GM12878 (cell line): ENCODE measurements at regions not wholly inside any gene's neighbourhood (a gene's known extent, or its start where the extent isn't known, plus 50 kb on each side); places are given as distances from the start of the nearest gene placed in this dataset.

ENCODE experiments used
- ATAC-seq: fragments of 200-7000 bp; cut with Tn5 transposase; 3 replicates; pipeline ENCODE4 v1.9.1; 2020; ENCODE audit warnings: mild to moderate bottlenecking, moderate library complexity
- BruUV-seq: library from RNA; stranded (reverse); fragments of 400-500 nt; replicated peaks from 2 replicates; lab custom pipeline; 2021; lab: Mats Ljungman, UMichigan
- CTCF ChIA-PET: fragments of 300-600 bp; sonication (Branson Sonifier 250); formaldehyde crosslinking; extraction: SDS; loops from one replicate; lab custom pipeline; 2021; ENCODE audit warnings: inconsistent platforms; lab: Yijun Ruan, JAX
- POLR2A ChIA-PET: fragments of 350-600 bp; formaldehyde crosslinking; extraction: SDS; loops from one replicate; lab custom pipeline; 2021; ENCODE audit warnings: inconsistent platforms; lab: Charles Lee
- RAD21 ChIA-PET: fragments of 300-600 bp; sonication (Branson Sonifier 250); formaldehyde crosslinking; loops from one replicate; lab custom pipeline; 2023; ENCODE audit warnings: antibody characterized with exemption; ENCODE audit not compliant: unreplicated experiment; lab: Charles Lee
- SMC1A ChIA-PET: fragments of 300-600 bp; sonication (Branson Sonifier 250); formaldehyde crosslinking; loops from one replicate; lab custom pipeline; 2023; ENCODE audit not compliant: unreplicated experiment, uncharacterized antibody; lab: Charles Lee
- DNase-seq: peaks from one replicate; pipeline ENCODE4 v3.0.0-alpha.2; 2011; ENCODE audit warnings: low read depth, low spot score
- FAIRE-seq: peaks from 3 replicates; lab custom pipeline; 2011; peaks lifted over from hg19 to GRCh38; lab: Jason Lieb, UNC
- H2AFZ ChIP-seq: 2 replicates; pipeline ENCODE4 v1.6.0; 2011; ENCODE audit warnings: low read depth, low read length, control low read depth; ENCODE audit not compliant: control insufficient read depth
- H3K27ac ChIP-seq: 2 replicates; pipeline ENCODE4 v1.5.1; 2011; ENCODE audit warnings: control low read depth; ENCODE audit not compliant: control insufficient read depth, insufficient read depth
- H3K27me3 ChIP-seq, 2 experiments: replicated peaks in 1 of 2; 2 replicates each; pipeline versions ENCODE4 v1.6.0 to v1.6.1; 2011; ENCODE audit warnings: low read length in 1 of 2; ENCODE audit not compliant: control insufficient read depth in 2 of 2, insufficient read depth in 2 of 2
- H3K36me3 ChIP-seq, 2 experiments: 2 replicates each; pipeline ENCODE4 v1.5.1; 2011; ENCODE audit warnings: low read length in 1 of 2; ENCODE audit not compliant: control insufficient read depth in 2 of 2, insufficient read depth in 2 of 2
- H3K4me1 ChIP-seq: 2 replicates; pipeline ENCODE4 v1.6.1; 2011; ENCODE audit warnings: mild to moderate bottlenecking, low read length, moderate library complexity, mixed read lengths; ENCODE audit not compliant: control insufficient read depth, insufficient read depth
- H3K4me2 ChIP-seq: 2 replicates; pipeline ENCODE4 v1.6.0; 2011; ENCODE audit warnings: control low read depth; ENCODE audit not compliant: control insufficient read depth, insufficient read depth
- H3K4me3 ChIP-seq: fragments of 200-600 bp; sonication (generic); 2 replicates; pipeline ENCODE4 v1.5.1; 2016
- H3K79me2 ChIP-seq: 2 replicates; pipeline ENCODE4 v1.6.0; 2011; ENCODE audit warnings: low read length; ENCODE audit not compliant: control insufficient read depth, insufficient read depth
- H3K9ac ChIP-seq: 2 replicates; pipeline ENCODE4 v1.8.0; 2011; ENCODE audit warnings: low read length, control low read depth, mixed read lengths; ENCODE audit not compliant: control insufficient read depth, insufficient read depth
- H3K9me3 ChIP-seq: replicated peaks from 3 replicates; pipeline ENCODE4 v1.5.1; 2011; ENCODE audit warnings: mild to moderate bottlenecking, low read length; ENCODE audit not compliant: control insufficient read depth, insufficient read depth
- H4K20me1 ChIP-seq: 2 replicates; pipeline ENCODE4 v1.6.0; 2011; ENCODE audit not compliant: control insufficient read depth, insufficient read depth
- BHLHE40 ChIP-seq, 2 experiments: fragments of 450-650 bp in 1 of 2; IDR thresholded peaks; 2 replicates each; pipeline ENCODE4 v1.6.1; 2011 to 2017; ENCODE audit warnings: low read depth in 2 of 2, borderline replicate concordance in 1 of 2, improper control_type of control experiment in 1 of 2, low read length in 1 of 2, mild to moderate bottlenecking in 1 of 2
- NRF1 ChIP-seq: conservative IDR thresholded peaks from 2 replicates; pipeline ENCODE4 v1.6.1; 2011; ENCODE audit warnings: mild to moderate bottlenecking, low read depth, low read length, improper control_type of control experiment
- POLR2AphosphoS2 ChIP-seq: IDR thresholded peaks from 2 replicates; pipeline ENCODE4 v1.6.1; 2011; ENCODE audit warnings: low read depth, mild to moderate bottlenecking, low read length, improper control_type of control experiment, moderate library complexity
- RBBP5 ChIP-seq: fragments of 200-600 bp; sonication (generic); conservative IDR thresholded peaks from 2 replicates; pipeline ENCODE4 v1.6.1; 2016
- RFX5 ChIP-seq: IDR thresholded peaks from 2 replicates; pipeline ENCODE4 v1.6.1; 2011; ENCODE audit warnings: low read depth, low read length, improper control_type of control experiment
- ZNF217 ChIP-seq: fragments of 450-650 bp; IDR thresholded peaks from 2 replicates; pipeline ENCODE4 v1.6.1; 2017; ENCODE audit warnings: antibody characterized with exemption, mild to moderate bottlenecking
- WGBS: methylation state at CpG from one replicate; pipeline ENCODE4 v1.1.6; 2016; ENCODE audit warnings: low lambda C conversion rate; ENCODE audit not compliant: insufficient replicate concordance, insufficient coverage; ENCODE audit errors: missing lambda C conversion rate; 5-methylcytosine and 5-hydroxymethylcytosine counted together
- in situ Hi-C: fragments of 300-500 bp; cut with MboI; formaldehyde crosslinking; loops from 9 replicates; pipeline ENCODE4 v1.14.3; 2018; ENCODE audit warnings: mixed read lengths
- intact Hi-C: fragments of 100-400 bp; cut with micrococcal nuclease; formaldehyde crosslinking; loops from one replicate; pipeline ENCODE4 v1.14.2; 2022; ENCODE audit not compliant: unreplicated experiment
- TF ChIP-seq, protein P1 (sequence below): fragments of 450-650 bp; IDR thresholded peaks from 2 replicates; pipeline ENCODE4 v1.6.1; 2017; ENCODE audit warnings: mild to moderate bottlenecking, moderate library complexity
- TF ChIP-seq, protein P2 (sequence below): fragments of 450-650 bp; IDR thresholded peaks from 2 replicates; pipeline ENCODE4 v1.6.1; 2017; ENCODE audit warnings: borderline replicate concordance

DNA sequence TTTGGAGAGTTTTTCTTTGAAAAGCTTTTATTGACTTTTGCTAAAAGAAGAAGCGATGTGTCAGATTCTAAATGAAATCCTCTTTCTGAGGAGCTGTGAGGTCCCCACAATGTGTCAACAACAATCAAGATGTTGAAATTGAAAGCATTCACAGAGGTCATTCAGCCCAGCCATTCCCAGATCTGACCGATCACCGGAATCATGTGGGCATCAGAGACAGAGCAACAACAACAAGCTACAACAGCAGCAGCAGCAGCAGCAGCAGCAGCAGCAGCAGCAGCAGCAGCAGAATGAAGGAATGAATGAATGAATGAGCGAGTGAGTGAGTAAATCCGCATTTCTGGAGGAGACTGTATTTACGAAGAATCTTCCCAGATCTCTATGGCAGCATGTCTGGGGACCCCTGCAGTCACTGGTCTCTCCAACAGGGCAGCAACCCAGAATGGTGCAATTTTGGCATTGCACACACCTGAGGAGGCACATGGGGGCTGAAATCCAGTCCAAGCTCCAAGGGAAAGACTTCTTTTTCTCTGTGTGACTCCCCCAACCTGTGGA is 299.0 kb downstream of the MYCN start:
- no peaks in the 10 kb centered on the region for H3K36me3 ChIP-seq
- in situ Hi-C loops, result no loop called here
- no peaks in the 10 kb centered on the region for H4K20me1 ChIP-seq
- BruUV-seq, result no TSS peak
- ATAC-seq (no peak), DNase-seq (no peak), FAIRE-seq (no peak)
- H3K4me1 ChIP-seq, result no peaks in the 10 kb centered on the region
- ChIA-PET RAD21 (no interaction called here), SMC1A (no interaction called here)
- no peak overlapping the region for H3K4me2 ChIP-seq
- 54% methylated on average over 6 of the region's 6 CpGs for WGBS
- H3K9me3 ChIP-seq, result no peaks in the 10 kb centered on the region
- no peaks in the 10 kb centered on the region for H3K79me2 ChIP-seq
- intact Hi-C loops, result no loop called here
- no peak for TF ChIP-seq ZNF217
- TF ChIP-seq RBBP5, result no peak
- no peak for TF ChIP-seq POLR2AphosphoS2
- no peak for TF ChIP-seq NRF1
- no peak for TF ChIP-seq BHLHE40 (IDR thresholded peaks at IDR 0.05; ENCODE audit: borderline replicate concordance in 1 of 2, low read depth in 2 of 2, low read length in 1 of 2)
- TF ChIP-seq, protein P1, sequence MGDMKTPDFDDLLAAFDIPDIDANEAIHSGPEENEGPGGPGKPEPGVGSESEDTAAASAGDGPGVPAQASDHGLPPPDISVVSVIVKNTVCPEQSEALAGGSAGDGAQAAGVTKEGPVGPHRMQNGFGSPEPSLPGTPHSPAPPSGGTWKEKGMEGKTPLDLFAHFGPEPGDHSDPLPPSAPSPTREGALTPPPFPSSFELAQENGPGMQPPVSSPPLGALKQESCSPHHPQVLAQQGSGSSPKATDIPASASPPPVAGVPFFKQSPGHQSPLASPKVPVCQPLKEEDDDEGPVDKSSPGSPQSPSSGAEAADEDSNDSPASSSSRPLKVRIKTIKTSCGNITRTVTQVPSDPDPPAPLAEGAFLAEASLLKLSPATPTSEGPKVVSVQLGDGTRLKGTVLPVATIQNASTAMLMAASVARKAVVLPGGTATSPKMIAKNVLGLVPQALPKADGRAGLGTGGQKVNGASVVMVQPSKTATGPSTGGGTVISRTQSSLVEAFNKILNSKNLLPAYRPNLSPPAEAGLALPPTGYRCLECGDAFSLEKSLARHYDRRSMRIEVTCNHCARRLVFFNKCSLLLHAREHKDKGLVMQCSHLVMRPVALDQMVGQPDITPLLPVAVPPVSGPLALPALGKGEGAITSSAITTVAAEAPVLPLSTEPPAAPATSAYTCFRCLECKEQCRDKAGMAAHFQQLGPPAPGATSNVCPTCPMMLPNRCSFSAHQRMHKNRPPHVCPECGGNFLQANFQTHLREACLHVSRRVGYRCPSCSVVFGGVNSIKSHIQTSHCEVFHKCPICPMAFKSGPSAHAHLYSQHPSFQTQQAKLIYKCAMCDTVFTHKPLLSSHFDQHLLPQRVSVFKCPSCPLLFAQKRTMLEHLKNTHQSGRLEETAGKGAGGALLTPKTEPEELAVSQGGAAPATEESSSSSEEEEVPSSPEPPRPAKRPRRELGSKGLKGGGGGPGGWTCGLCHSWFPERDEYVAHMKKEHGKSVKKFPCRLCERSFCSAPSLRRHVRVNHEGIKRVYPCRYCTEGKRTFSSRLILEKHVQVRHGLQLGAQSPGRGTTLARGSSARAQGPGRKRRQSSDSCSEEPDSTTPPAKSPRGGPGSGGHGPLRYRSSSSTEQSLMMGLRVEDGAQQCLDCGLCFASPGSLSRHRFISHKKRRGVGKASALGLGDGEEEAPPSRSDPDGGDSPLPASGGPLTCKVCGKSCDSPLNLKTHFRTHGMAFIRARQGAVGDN, result no peak
- TF ChIP-seq RFX5, result no peak
- TF ChIP-seq, protein P2, sequence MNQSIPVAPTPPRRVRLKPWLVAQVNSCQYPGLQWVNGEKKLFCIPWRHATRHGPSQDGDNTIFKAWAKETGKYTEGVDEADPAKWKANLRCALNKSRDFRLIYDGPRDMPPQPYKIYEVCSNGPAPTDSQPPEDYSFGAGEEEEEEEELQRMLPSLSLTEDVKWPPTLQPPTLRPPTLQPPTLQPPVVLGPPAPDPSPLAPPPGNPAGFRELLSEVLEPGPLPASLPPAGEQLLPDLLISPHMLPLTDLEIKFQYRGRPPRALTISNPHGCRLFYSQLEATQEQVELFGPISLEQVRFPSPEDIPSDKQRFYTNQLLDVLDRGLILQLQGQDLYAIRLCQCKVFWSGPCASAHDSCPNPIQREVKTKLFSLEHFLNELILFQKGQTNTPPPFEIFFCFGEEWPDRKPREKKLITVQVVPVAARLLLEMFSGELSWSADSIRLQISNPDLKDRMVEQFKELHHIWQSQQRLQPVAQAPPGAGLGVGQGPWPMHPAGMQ, result no peak
- TF ChIP-seq, all 136 proteins: peak for 0
- ChIA-PET POLR2A (no interaction called here), CTCF (no interaction called here)
- no peak overlapping the region for H2AFZ ChIP-seq
- no peak overlapping the region for H3K4me3 ChIP-seq
- no peaks in the 10 kb centered on the region; a peak in 1 of 4 replicates for H3K27me3 ChIP-seq
- no peak overlapping the region for H3K9ac ChIP-seq
- H3K27ac ChIP-seq, result no peak overlapping the region
